ENCODE measurements at regions not wholly inside any gene's neighbourhood (a gene's known extent, or its start where the extent isn't known, plus 50 kb on each side); places are given as distances from the start of the nearest gene placed in this dataset.

DNA sequence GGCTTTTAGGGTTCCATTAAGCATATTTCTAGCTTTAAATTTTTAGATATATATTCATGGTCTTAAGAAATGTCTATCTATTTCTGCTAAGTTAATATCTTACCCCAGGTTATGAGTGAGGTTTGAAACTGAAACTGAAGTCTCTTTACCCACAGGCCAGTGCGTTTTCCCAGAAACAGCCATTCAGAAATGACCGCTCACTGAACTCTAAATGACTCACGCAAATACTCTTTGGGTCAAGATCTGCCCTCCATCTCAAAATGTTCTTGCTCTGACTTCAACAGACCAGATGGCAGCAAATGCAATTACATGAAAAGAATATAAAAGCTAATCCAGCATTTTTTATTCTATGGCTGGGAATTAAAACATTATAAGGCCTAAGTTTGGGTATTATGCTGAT, 315.2 kb downstream of the TDRD15 start:
- DNase-seq (ENCODE audit: low spot score) = no peak

DNA sequence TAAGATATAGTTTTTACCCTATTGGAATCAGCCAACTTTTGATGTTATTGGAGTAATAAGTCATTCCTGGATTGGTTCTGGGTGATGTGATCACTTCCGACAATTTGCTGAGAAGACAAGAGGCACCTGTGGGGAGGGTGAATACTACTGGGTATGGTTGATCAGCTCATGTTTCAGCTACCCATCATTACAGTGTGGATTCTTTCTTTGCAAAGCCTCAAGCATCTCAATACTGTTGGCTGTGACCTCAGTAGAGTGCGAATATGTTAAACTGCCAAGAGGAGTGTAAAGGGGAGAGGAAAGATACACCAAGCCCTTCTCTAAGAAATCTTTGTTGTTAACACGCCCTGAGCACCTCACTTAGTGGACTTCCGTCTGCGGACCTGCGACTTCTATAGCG, 317.7 kb downstream of the TDRD15 start:
- DNase-seq (ENCODE audit: low spot score) = no peak

- DNase-seq (ENCODE audit: low spot score) = no peak
Measured at GRCh38 chr2:21443494-21444105, 319.8 kb downstream of the TDRD15 start.

GRCh38 chr2:21449881-21450280, 326.1 kb downstream of the TDRD15 start:
- no peak for DNase-seq (ENCODE audit: low spot score)

DNA sequence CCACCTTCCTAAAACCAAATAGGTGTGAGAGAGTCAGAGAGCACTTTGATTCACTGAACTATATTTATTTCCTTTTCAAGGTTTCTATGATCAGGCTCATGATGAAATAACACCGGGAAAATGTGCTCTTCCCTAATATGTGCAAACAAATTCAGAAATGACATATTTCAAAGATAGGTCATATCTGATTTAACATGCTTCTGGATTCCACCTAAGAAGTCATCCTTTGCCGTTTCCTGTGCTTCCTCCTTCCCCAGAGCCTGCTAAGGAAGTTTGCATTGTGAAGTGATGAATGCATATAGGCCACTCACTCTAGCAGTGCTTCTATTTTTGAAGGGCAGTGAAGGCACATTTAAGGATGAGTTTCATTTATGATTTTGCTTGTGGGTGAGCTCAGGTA, 327.6 kb downstream of the TDRD15 start:
- DNase-seq (ENCODE audit: low spot score) = no peak

DNA sequence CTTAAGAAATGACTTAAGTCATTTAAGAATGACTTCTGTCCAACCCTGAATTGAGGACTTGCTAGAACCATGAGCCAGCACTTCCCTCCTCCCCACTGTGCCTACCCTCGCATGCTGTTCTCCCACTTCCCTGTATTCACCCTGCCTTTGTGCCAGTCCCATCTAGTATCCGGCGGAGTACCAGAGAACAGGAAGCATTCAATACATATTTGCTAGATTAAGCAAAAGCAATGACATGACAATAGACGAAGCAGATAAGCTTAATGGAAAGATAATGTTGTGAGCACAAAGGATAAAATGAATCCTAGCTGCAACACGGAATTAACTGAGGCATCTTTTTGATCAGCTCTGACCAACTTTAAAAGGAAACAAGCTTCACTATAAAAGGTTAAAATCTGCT, 328.5 kb downstream of the TDRD15 start:
- no peak for DNase-seq (ENCODE audit: low spot score)

GRCh38 chr2:21452678-21453077, 328.9 kb downstream of the TDRD15 start:
- DNase-seq (ENCODE audit: low spot score) = no peak

GRCh38 chr2:21453723-21454450, 330.1 kb downstream of the TDRD15 start:
- DNase-seq (ENCODE audit: low spot score) = no peak

GRCh38 chr2:21454839-21455238, 331.1 kb downstream of the TDRD15 start:
- DNase-seq (ENCODE audit: low spot score) = no peak

- no peak for DNase-seq (ENCODE audit: low spot score)
Measured at GRCh38 chr2:21461754-21462240, 338.0 kb downstream of the TDRD15 start.

GRCh38 chr2:21466341-21466927, 342.7 kb downstream of the TDRD15 start:
- no peak for DNase-seq (ENCODE audit: low spot score)

GRCh38 chr2:21467280-21467818, 343.6 kb downstream of the TDRD15 start:
- no peak for DNase-seq (ENCODE audit: low spot score)

GRCh38 chr2:21467910-21468309, 344.1 kb downstream of the TDRD15 start:
- DNase-seq (ENCODE audit: low spot score) = no peak

DNA sequence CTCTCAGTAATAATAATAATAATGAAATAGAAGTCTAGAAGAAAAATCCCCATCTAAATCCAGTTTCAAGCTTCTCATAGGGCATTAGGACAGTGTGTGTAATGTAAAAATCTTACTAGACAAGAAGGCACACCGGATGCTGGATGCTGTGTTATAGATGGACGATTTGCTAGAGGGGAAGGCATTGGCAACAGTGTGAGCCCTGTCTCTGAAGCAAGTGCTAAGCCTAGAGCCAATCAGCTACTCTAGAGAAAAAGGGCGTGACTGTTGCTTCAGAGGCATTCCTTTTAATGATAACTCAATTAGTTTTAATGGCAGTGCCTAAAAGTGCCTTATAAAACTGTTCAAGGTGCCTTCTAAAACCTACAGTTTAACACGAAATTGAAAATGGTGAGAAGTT, 344.9 kb downstream of the TDRD15 start:
- DNase-seq (ENCODE audit: low spot score) = no peak

- DNase-seq (ENCODE audit: low spot score) = no peak
Measured at GRCh38 chr2:21469158-21469557, 345.4 kb downstream of the TDRD15 start.

DNA sequence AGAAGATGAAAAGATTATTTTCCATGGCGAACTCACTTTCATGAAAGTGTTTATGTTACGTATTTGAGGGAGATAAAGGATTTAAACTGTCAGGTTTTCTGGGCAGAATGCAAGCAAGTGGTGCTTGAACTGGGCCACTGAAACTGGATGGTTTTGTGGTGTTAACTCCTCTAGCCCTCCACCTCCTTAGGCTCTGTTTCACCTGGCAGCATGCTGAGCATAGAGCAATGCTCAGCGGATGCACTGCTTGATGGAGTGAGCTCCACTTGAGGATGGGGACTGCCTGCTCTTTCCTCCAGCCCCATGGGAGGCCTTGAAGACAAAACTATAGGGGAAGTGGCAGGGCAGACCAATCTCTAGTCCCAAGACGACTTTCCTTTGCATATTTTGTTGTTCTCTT, 345.8 kb downstream of the TDRD15 start:
- no peak for DNase-seq (ENCODE audit: low spot score)

- no peak for DNase-seq (ENCODE audit: low spot score)
Measured at GRCh38 chr2:21480162-21480561, 356.4 kb downstream of the TDRD15 start.

- DNase-seq (ENCODE audit: low spot score) = no peak
Measured at GRCh38 chr2:21484643-21485042, 360.9 kb downstream of the TDRD15 start.

GRCh38 chr2:21486445-21486844, 362.7 kb downstream of the TDRD15 start:
- DNase-seq (ENCODE audit: low spot score) = no peak

GRCh38 chr2:21489080-21489479, 365.3 kb downstream of the TDRD15 start:
- no peak for DNase-seq (ENCODE audit: low spot score)

- DNase-seq (ENCODE audit: low spot score) = no peak
Measured at GRCh38 chr2:21498016-21498415, 374.2 kb downstream of the TDRD15 start.

GRCh38 chr2:21500401-21500945, 376.7 kb downstream of the TDRD15 start:
- no peak for DNase-seq (ENCODE audit: low spot score)

All from NAMALWA (cell line).